Stomach (tissue), 4 donors: ENCODE measurements at regions not wholly inside any gene's neighbourhood (a gene's known extent, or its start where the extent isn't known, plus 50 kb on each side); places are given as distances from the start of the nearest gene placed in this dataset.

Experiments
- CTCF ChIP-seq, 7 experiments: fragments of 450-650 bp in 4 of 7; fragments of 200-600 bp in 3 of 7; sonication (generic) in 3 of 7; IDR thresholded peaks; one replicate each; pipeline ENCODE4 v1.5.1; 2016 to 2019; ENCODE audit warnings: antibody characterized with exemption in 7 of 7, control low read depth in 2 of 7, mild to moderate bottlenecking in 1 of 7
- POLR2A ChIP-seq, 4 donors: fragments of 450-650 bp; IDR thresholded peaks; one replicate each; pipeline ENCODE4 v1.6.1; 2016; ENCODE audit warnings: antibody characterized with exemption in 4 of 4, control low read depth in 2 of 4, mild to moderate bottlenecking in 1 of 4, moderate library complexity in 1 of 4

DNA sequence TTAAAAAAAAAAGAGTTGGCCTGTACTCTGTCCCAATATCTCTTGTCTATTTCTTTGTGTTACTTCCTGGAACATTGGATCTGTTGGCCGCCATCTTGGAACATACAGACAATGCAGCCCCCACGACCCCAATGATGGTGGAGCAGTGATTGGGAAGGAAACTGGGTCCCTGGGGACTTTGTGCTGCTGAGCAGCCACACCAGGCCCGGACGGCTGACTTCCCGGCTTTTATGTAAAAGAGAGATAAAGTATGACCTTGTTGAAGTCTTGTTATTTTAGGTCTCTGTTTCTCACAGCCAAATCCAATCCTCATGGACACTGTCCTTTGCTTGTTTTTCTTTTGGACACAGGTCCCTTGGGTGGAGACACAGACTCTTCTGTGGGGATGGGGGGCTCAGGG is 204.5 kb downstream of the SALL1 start:
- no peak for TF ChIP-seq CTCF (IDR thresholded peaks at IDR 0.05)
- no peak for TF ChIP-seq POLR2A (IDR thresholded peaks at IDR 0.05)
